ENCODE measurements at regions not wholly inside any gene's neighbourhood (a gene's known extent, or its start where the extent isn't known, plus 50 kb on each side); places are given as distances from the start of the nearest gene placed in this dataset.

- TF ChIP-seq NR3C1 (IDR thresholded peaks at IDR 0.05) (no peak), HMGXB4 (CRISPR knock-in tag; IDR thresholded peaks at IDR 0.05; ENCODE audit: borderline replicate concordance) (no peak), CHD4 (IDR thresholded peaks at IDR 0.05; ENCODE audit: borderline replicate concordance) (no peak), CTCF (IDR thresholded peaks at IDR 0.05) (no peak), FOSL2 (IDR thresholded peaks at IDR 0.05) (no peak), FOSL2 (CRISPR knock-in tag; IDR thresholded peaks at IDR 0.05) (no peak), SMC3 (IDR thresholded peaks at IDR 0.05) (no peak), BHLHE40 (IDR thresholded peaks at IDR 0.05; ENCODE audit: low read depth, low read length) (no peak), POLR2A (IDR thresholded peaks at IDR 0.05; ENCODE audit: low read length) (no peak), RAD21 (conservative IDR thresholded peaks at IDR 0.05 in 1 of 2, IDR thresholded peaks at IDR 0.05 in 1 of 2) (no peak), REST (IDR thresholded peaks at IDR 0.05) (no peak), SREBF2 (IDR thresholded peaks at IDR 0.05) (no peak), KDM1A (IDR thresholded peaks at IDR 0.05; ENCODE audit: low read depth) (no peak), ESRRA (IDR thresholded peaks at IDR 0.05; ENCODE audit: borderline replicate concordance, low read length) (no peak)
These were observed 166.1 kb downstream of the PPP1R3A start for GRCh38 chr7:113752689-113753088.

All from A549 (cell line).